GM23248 (cell line): ENCODE measurements at regions not wholly inside any gene's neighbourhood (a gene's known extent, or its start where the extent isn't known, plus 50 kb on each side); places are given as distances from the start of the nearest gene placed in this dataset.
"Not testable (repeated sequence)": the region's sequence is repeated elsewhere in the genome, so short reads cannot be mapped to it uniquely, and the experiment has no call there.

ENCODE experiments used
- EZH2 ChIP-seq: fragments of 200-600 bp; sonication (generic); IDR thresholded peaks from 2 replicates; pipeline ENCODE4 v1.6.1; 2018; ENCODE audit warnings: antibody characterized with exemption, mild to moderate bottlenecking; ENCODE audit not compliant: insufficient read depth, poor library complexity, severe bottlenecking
- EZH2phosphoT487 ChIP-seq: fragments of 200-600 bp; sonication (generic); IDR thresholded peaks from 2 replicates; pipeline ENCODE4 v1.6.1; 2018; ENCODE audit warnings: antibody characterized with exemption, moderate library complexity, mild to moderate bottlenecking, low read depth; ENCODE audit not compliant: insufficient read depth

DNA sequence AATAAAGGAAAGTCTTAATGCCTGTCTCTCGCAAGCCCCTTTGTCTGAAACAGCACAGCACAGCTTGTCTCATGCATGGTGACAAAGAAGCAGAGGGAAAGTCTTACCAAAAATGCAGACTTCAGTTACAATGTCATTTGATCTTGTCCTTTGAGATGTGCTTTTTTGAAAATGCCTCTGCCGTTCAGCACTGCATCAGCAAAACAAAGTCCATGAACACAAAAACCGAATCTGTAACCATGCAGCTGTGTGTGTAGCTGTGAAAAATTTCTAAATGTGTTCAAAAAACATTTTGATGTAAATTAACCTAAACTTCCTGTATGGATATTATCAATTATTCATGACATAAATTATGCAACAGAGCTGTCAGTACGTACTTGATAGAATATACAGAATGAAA lies 391.9 kb upstream of the FRG2C start:
- not testable (repeated sequence) for TF ChIP-seq EZH2phosphoT487, EZH2
